Stimulated activated CD8-positive, alpha-beta memory T cell treated with anti-CD3 and anti-CD28 coated beads, Interleukin-12 subunit alpha, Interleukin-12 subunit beta, amount 100 ng/mL, for 4 hours (primary cell): ENCODE measurements at regions not wholly inside any gene's neighbourhood (a gene's known extent, or its start where the extent isn't known, plus 50 kb on each side); places are given as distances from the start of the nearest gene placed in this dataset.

Experiments used
- DNase-seq: peaks from one replicate; pipeline ENCODE4 v3.0.0-alpha.2; 2020; ENCODE audit warnings: low read depth

GRCh38 chr21:27695246-27695645 is 728.4 kb upstream of the ADAMTS5 start:
- DNase-seq = no peak

DNA sequence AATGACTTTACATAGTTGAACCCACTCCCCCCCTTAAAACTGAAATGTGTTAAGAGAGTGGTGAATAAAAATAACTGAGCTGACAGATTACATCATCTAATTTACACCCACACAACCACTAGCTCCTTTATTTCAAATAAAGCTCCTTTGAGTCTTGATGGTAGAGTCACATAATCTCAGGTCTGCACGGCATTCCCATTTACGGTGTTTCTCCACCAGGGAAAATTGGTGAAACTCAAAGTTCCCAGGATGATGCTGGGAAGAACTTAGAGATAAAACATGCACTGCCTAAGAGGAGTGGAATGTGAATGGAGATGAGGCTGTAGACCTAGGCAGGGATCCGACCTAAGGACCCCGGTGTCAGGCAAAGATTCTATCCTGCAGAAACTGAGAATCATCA is 727.8 kb upstream of the ADAMTS5 start:
- no peak for DNase-seq

- DNase-seq = no peak
Measured at GRCh38 chr21:27693376-27693775, 726.5 kb upstream of the ADAMTS5 start.

- DNase-seq = no peak
Measured at GRCh38 chr21:27691516-27691915, 724.6 kb upstream of the ADAMTS5 start.

- DNase-seq = no peak
Measured at GRCh38 chr21:27691006-27691405, 724.1 kb upstream of the ADAMTS5 start.

DNA sequence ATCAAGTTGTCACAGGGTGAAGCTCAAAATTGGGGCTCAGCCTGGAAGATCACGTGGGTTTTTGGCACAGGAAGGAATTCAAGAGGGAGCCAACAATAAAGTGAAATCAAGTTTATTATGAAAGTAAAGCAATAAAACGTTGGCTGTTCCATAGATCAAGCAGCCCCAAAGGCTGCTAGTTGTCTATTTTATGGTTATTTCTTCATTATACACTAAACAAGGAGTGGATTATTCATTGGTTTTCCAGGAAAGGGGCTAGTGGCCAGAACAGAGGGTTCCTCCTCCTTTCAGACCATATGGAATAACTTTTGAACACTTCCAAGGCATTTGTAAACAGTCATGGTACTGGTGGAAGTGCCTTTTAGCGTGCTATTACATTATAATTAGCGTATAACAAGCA is 723.5 kb upstream of the ADAMTS5 start:
- DNase-seq = no peak

DNA sequence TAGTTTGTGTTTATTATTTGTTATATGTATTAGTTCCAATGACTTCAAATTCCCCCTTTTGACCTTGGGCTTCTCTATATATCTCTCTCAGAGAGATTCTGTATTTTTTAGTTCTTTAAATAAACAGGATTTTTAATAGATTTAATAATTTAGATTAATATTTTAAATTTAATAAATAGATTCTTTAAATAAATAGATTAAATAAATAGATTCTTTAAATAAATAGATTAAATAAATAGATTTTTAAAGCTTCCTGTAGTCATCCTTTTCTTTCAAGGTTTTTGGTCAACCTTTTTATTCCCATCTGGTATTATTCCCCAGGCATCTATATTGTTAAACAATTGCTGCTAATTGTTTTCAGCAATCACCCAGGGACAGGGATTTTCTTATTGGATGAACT is 721.9 kb upstream of the ADAMTS5 start:
- DNase-seq = no peak

- no peak for DNase-seq
Measured at GRCh38 chr21:27683292-27683691, 716.4 kb upstream of the ADAMTS5 start.

DNA sequence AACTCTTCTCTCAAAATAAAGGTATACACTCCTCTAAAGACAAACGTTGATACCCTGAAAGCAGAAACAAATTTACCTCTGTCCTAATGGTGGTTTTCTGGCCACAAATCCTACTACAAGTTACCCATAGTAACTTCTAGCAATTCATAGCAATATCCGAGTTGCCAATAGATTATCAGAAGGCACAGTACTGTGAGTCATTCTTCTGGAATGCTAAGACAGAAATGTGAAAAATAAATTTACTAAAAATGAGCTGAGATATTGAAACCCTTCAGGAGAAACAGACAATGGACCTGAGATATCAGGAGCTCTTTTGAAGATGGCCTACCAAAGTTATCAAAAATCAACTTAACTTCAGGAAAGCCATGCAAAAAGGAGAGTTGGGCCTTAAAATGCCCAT is 715.0 kb upstream of the ADAMTS5 start:
- no peak for DNase-seq

DNA sequence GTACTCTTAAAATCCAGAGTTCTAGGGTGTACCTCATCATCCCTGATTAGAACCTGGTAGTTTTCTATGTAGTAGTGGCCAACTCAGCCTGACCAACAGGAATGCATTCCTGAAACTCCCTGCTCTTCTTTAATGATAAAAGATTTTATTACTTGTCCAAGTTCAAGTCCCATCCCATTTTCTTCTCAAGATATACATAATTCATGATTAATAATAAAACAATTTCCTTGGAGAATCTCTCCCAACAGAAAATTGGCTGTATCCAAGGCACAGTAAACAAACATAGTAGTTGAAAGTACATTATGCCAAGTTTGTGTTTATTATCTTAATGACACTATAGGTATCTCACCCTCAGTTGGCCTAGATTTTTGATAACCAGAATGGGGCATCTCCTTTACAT is 714.1 kb upstream of the ADAMTS5 start:
- no peak for DNase-seq

- DNase-seq = no peak
Measured at GRCh38 chr21:27680181-27680580, 713.3 kb upstream of the ADAMTS5 start.

GRCh38 chr21:27678511-27678910 is 711.6 kb upstream of the ADAMTS5 start:
- no peak for DNase-seq

GRCh38 chr21:27677546-27677945 is 710.7 kb upstream of the ADAMTS5 start:
- no peak for DNase-seq

DNA sequence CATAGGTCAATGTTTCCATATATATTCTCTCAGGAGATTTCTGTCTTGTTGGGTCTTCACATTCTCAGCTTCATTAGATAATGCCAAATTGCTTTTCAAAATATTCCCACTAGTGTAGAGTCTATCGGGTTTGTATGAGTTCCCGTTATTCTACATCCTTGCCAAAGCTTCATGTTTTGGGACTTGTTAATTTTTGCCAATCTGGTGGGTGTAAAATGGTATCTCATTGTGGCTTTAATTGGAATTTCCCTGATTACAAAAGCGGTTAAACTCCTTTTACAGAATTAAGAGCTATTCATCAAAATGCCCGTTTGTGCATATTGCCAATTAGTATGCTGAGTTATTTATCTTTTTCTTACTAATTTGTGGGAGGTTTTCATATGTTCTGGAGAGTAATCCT is 708.4 kb upstream of the ADAMTS5 start:
- no peak for DNase-seq

DNA sequence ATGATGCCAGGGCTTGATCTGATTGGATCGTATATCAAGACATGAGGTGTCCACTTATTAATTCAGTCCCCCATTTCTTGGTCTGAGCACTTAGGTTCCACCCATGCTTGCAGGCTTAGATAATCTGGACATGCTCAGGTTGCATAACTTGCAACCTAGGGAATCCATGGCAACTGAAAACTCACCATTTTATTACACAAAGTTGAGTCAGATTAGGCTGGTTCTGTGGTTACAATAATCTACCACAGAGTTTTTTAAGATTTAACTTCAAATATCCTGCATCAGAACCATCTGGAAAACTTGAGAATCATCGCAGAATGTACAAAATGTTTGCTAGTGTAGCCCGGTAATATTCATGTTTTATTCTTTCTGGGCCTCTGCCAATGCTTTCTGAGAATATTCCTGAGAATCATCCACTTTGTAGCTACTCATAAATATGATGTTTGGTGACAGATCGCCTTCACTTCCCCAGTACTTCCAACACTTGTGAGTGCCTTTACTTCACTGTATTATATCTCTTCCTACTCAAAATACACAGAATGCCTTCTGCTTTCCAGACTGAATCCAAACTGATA is 707.2 kb upstream of the ADAMTS5 start:
- DNase-seq = no peak

DNA sequence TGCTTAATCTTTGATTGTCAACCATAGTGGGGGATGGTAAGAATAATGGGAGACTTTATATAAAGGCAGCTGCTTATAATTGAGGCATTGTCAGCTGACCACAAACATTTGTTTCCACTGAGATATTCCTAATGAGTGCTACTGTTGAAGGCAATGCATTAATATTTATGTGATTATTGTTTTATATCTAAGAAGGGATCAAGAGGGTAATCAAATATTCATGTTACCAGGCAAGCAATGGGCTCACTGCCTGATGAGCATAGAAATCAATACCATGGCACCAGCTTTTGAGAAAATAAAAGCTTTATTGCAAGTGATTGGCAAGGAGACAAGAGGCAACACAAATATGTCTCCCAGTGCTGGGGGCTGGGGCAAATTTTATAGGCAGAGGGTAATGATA is 706.7 kb upstream of the ADAMTS5 start:
- no peak for DNase-seq

- DNase-seq = no peak
Measured at GRCh38 chr21:27671207-27671606, 704.3 kb upstream of the ADAMTS5 start.

GRCh38 chr21:27653481-27653880 is 686.6 kb upstream of the ADAMTS5 start:
- DNase-seq = no peak

DNA sequence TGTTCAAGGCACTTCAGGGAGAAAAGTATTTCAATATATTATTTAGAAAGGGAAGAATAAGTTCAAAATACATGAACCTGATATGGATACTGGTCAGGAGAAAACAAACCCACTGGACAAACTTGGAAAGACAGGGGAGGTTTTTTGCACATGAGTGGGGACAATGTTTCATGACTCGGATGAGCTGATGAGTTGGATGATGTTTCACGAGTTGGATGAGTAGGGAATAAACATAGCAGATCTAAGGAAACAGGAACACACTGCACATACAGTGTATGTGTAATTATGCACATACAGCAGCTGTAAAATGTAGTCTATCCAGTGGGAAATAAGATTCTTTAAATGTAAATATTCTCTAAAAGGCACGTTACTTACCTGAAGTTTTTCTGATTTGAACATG is 682.9 kb upstream of the ADAMTS5 start:
- DNase-seq = no peak

- DNase-seq = no peak
Measured at GRCh38 chr21:27649323-27649722, 682.4 kb upstream of the ADAMTS5 start.

GRCh38 chr21:27648560-27648959 is 681.7 kb upstream of the ADAMTS5 start:
- no peak for DNase-seq

DNA sequence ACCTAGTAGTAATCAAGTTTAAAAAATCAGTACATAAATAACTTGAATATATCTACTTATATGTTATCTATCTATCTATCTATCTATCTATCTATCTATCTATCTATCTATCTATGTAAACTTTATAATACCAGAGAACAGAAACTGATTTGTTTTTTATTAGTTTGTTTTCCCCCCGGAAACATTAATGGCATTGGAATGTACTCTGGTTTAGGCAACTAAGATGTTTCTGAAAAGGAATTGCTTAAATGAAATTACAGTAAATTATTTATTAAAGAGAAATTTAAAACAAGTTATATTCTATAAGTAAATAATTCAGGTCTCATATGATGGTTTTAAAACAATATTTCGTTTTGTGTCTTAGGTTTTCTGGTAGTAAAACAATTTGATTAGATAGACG is 681.0 kb upstream of the ADAMTS5 start:
- no peak for DNase-seq

DNA sequence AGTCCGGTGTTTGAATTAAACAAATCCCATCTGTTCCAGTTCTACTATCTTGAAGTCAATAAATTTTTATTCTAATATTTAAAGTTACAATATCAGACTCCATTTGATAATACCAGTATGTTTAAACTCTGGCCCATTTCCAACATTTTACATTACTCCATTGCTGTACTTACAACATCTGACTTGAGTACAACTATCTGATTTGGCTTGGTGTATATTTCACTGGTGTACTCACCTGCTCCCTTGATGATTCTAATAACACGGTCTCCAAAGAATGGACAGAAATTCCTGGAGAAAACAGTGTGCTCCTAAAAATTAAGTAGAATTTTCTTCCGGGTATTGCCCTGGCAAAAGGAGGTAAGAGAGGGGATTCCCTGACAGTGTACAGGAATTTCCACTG is 680.5 kb upstream of the ADAMTS5 start:
- DNase-seq = no peak

DNA sequence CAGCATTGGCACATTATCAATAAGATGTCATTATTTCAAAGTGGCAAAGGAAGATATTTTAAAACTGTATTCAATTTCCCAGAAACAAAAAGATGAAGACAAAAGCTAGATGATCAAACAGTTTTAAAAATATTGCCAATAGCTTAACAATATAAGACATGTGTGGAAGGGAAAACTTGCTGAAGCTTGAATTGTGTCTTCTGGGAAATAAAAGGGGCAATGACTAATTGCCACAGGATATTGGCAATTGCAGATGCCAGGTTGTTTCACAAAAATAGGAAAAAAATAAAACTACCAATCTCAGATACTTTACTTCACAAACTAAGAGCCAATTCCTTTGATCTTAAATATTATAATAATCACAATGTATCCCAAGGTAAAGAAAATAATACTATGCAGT is 679.8 kb upstream of the ADAMTS5 start:
- DNase-seq = no peak

DNA sequence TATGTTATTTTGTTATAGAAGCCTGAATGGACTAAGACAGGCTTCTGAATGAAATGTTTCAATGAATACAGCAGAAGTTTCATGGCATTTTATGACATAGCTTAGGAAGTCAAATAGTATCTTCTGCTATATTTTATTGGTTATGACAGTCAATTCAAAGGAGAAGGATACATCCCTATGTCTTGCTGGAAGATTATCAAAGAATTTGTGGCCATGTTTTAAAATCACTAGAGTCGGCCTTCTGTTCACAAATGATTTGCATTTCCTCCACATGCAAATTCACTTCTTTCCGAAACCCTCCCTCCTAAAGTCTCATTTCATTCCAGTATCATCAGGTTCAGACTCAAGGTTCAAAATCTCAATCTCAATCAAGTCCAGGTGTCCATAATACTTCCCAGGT is 679.2 kb upstream of the ADAMTS5 start:
- DNase-seq = no peak
